GM18507 (cell line): ENCODE measurements at regions not wholly inside any gene's neighbourhood (a gene's known extent, or its start where the extent isn't known, plus 50 kb on each side); places are given as distances from the start of the nearest gene placed in this dataset.

ENCODE experiments used
- DNase-seq: peaks from one replicate; pipeline ENCODE4 v3.0.0; 2011; ENCODE audit warnings: low read depth; ENCODE audit not compliant: insufficient read length; ENCODE audit errors: extremely low spot score
- FAIRE-seq: peaks from 2 replicates; lab custom pipeline; 2011; peaks lifted over from hg19 to GRCh38; lab: Jason Lieb, UNC

GRCh38 chr2:223107825-223108224 lies 55.8 kb downstream of the KCNE4 start:
- no peak for FAIRE-seq
- DNase-seq: no peak

- no peak for FAIRE-seq
- no peak for DNase-seq
These were observed 56.5 kb downstream of the KCNE4 start for GRCh38 chr2:223108351-223109050.

- no peak for FAIRE-seq
- DNase-seq: no peak
These were observed 57.4 kb downstream of the KCNE4 start for GRCh38 chr2:223109341-223109740.

- DNase-seq (no peak), FAIRE-seq (no peak)
These were observed 61.2 kb downstream of the KCNE4 start for GRCh38 chr2:223113161-223113560.

GRCh38 chr2:223114170-223114569 lies 62.2 kb downstream of the KCNE4 start:
- FAIRE-seq (no peak), DNase-seq (no peak)

- FAIRE-seq: no peak
- no peak for DNase-seq
These were observed 62.9 kb downstream of the KCNE4 start for GRCh38 chr2:223114917-223115316.

GRCh38 chr2:223117533-223117932 lies 65.5 kb downstream of the KCNE4 start:
- DNase-seq (no peak), FAIRE-seq (no peak)

- no peak for DNase-seq
- no peak for FAIRE-seq
These were observed 69.3 kb downstream of the KCNE4 start for GRCh38 chr2:223121283-223121682.

- FAIRE-seq (no peak), DNase-seq (no peak)
These were observed 70.8 kb downstream of the KCNE4 start for GRCh38 chr2:223122781-223123180.

- DNase-seq: no peak
- no peak for FAIRE-seq
These were observed 72.0 kb downstream of the KCNE4 start for GRCh38 chr2:223123855-223124610.

- FAIRE-seq (no peak), DNase-seq (no peak)
These were observed 89.6 kb downstream of the KCNE4 start for GRCh38 chr2:223141606-223142005.

- FAIRE-seq (no peak), DNase-seq (no peak)
These were observed 90.1 kb downstream of the KCNE4 start for GRCh38 chr2:223142118-223142517.

- DNase-seq (no peak), FAIRE-seq (no peak)
These were observed 95.4 kb downstream of the KCNE4 start for GRCh38 chr2:223147431-223147830.

GRCh38 chr2:223148516-223148915 lies 96.5 kb downstream of the KCNE4 start:
- DNase-seq (no peak), FAIRE-seq (no peak)

GRCh38 chr2:223155956-223156355 lies 104.0 kb downstream of the KCNE4 start:
- DNase-seq (no peak), FAIRE-seq (no peak)

GRCh38 chr2:223161873-223162458 lies 110.0 kb downstream of the KCNE4 start:
- DNase-seq (no peak), FAIRE-seq (peak; percentile 12)

- FAIRE-seq: no peak
- no peak for DNase-seq
These were observed 113.6 kb downstream of the KCNE4 start for GRCh38 chr2:223165423-223166214.

GRCh38 chr2:223166215-223166493 lies 114.2 kb downstream of the KCNE4 start:
- DNase-seq (no peak), FAIRE-seq (no peak)

- DNase-seq (no peak), FAIRE-seq (no peak)
These were observed 115.1 kb downstream of the KCNE4 start for GRCh38 chr2:223166983-223167650.
